ENCODE measurements at regions not wholly inside any gene's neighbourhood (a gene's known extent, or its start where the extent isn't known, plus 50 kb on each side); places are given as distances from the start of the nearest gene placed in this dataset.

DNA sequence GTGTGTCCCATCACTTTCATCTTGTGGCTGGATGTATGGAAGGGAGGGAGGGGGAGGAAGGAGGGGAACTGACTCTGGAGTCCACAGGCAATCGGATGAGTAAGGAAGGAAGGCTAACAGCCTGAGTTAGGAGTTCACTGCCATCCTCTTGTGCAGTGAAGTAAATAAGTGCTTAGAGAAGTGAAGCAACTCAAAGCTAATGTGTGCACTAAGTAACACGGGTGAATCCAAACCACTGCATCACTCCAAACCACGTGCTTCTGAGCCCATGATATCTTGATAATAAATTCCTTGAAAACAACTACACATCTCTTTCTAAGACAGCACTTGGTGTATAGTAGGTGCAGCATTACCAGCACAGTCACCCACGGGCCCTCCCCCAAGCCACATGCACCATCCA is 69.6 kb upstream of the OLFM1 start (continued):
- TF ChIP-seq, protein P1, sequence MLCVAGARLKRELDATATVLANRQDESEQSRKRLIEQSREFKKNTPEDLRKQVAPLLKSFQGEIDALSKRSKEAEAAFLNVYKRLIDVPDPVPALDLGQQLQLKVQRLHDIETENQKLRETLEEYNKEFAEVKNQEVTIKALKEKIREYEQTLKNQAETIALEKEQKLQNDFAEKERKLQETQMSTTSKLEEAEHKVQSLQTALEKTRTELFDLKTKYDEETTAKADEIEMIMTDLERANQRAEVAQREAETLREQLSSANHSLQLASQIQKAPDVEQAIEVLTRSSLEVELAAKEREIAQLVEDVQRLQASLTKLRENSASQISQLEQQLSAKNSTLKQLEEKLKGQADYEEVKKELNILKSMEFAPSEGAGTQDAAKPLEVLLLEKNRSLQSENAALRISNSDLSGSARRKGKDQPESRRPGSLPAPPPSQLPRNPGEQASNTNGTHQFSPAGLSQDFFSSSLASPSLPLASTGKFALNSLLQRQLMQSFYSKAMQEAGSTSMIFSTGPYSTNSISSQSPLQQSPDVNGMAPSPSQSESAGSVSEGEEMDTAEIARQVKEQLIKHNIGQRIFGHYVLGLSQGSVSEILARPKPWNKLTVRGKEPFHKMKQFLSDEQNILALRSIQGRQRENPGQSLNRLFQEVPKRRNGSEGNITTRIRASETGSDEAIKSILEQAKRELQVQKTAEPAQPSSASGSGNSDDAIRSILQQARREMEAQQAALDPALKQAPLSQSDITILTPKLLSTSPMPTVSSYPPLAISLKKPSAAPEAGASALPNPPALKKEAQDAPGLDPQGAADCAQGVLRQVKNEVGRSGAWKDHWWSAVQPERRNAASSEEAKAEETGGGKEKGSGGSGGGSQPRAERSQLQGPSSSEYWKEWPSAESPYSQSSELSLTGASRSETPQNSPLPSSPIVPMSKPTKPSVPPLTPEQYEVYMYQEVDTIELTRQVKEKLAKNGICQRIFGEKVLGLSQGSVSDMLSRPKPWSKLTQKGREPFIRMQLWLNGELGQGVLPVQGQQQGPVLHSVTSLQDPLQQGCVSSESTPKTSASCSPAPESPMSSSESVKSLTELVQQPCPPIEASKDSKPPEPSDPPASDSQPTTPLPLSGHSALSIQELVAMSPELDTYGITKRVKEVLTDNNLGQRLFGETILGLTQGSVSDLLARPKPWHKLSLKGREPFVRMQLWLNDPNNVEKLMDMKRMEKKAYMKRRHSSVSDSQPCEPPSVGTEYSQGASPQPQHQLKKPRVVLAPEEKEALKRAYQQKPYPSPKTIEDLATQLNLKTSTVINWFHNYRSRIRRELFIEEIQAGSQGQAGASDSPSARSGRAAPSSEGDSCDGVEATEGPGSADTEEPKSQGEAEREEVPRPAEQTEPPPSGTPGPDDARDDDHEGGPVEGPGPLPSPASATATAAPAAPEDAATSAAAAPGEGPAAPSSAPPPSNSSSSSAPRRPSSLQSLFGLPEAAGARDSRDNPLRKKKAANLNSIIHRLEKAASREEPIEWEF (IDR thresholded peaks at IDR 0.05; ENCODE audit: insufficient replicate concordance, low read depth, low read length): no peak
- TF ChIP-seq MXI1 (IDR thresholded peaks at IDR 0.05; ENCODE audit: low read depth, low read length) (no peak), CREM (IDR thresholded peaks at IDR 0.05; ENCODE audit: low read depth) (no peak), STAT1 (conservative IDR thresholded peaks at IDR 0.05) (no peak), RAD21 (IDR thresholded peaks at IDR 0.05; ENCODE audit: insufficient read depth, low read depth, low read length) (no peak), CHD4 (IDR thresholded peaks at IDR 0.05) (no peak), TARDBP (IDR thresholded peaks at IDR 0.05; ENCODE audit: borderline replicate concordance) (no peak), RFX5 (IDR thresholded peaks at IDR 0.05; ENCODE audit: low read depth, low read length) (no peak), EP300 (IDR thresholded peaks at IDR 0.05; ENCODE audit: borderline replicate concordance in 1 of 2, control insufficient read depth in 1 of 2, low read depth in 2 of 2, low read length in 2 of 2) (no peak)
- TF ChIP-seq, protein P2, sequence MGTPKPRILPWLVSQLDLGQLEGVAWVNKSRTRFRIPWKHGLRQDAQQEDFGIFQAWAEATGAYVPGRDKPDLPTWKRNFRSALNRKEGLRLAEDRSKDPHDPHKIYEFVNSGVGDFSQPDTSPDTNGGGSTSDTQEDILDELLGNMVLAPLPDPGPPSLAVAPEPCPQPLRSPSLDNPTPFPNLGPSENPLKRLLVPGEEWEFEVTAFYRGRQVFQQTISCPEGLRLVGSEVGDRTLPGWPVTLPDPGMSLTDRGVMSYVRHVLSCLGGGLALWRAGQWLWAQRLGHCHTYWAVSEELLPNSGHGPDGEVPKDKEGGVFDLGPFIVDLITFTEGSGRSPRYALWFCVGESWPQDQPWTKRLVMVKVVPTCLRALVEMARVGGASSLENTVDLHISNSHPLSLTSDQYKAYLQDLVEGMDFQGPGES (IDR thresholded peaks at IDR 0.05): no peak
- TF ChIP-seq, protein P3, sequence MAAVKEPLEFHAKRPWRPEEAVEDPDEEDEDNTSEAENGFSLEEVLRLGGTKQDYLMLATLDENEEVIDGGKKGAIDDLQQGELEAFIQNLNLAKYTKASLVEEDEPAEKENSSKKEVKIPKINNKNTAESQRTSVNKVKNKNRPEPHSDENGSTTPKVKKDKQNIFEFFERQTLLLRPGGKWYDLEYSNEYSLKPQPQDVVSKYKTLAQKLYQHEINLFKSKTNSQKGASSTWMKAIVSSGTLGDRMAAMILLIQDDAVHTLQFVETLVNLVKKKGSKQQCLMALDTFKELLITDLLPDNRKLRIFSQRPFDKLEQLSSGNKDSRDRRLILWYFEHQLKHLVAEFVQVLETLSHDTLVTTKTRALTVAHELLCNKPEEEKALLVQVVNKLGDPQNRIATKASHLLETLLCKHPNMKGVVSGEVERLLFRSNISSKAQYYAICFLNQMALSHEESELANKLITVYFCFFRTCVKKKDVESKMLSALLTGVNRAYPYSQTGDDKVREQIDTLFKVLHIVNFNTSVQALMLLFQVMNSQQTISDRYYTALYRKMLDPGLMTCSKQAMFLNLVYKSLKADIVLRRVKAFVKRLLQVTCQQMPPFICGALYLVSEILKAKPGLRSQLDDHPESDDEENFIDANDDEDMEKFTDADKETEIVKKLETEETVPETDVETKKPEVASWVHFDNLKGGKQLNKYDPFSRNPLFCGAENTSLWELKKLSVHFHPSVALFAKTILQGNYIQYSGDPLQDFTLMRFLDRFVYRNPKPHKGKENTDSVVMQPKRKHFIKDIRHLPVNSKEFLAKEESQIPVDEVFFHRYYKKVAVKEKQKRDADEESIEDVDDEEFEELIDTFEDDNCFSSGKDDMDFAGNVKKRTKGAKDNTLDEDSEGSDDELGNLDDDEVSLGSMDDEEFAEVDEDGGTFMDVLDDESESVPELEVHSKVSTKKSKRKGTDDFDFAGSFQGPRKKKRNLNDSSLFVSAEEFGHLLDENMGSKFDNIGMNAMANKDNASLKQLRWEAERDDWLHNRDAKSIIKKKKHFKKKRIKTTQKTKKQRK (IDR thresholded peaks at IDR 0.05; ENCODE audit: low read depth, low read length): no peak
